Astrocyte (in vitro differentiated cells and primary cell): ENCODE measurements at regions not wholly inside any gene's neighbourhood (a gene's known extent, or its start where the extent isn't known, plus 50 kb on each side); places are given as distances from the start of the nearest gene placed in this dataset.

Experiments
- DNase-seq: peaks from one replicate; pipeline ENCODE4 v3.0.0-alpha.2; 2010; ENCODE audit warnings: low read depth
- FAIRE-seq: peaks from 2 replicates; lab custom pipeline; 2011; peaks lifted over from hg19 to GRCh38; lab: Jason Lieb, UNC
- H2AFZ ChIP-seq: 2 replicates; pipeline ENCODE4 v1.6.0; 2012; ENCODE audit warnings: low read depth, low read length, inconsistent platforms
- H3K27ac ChIP-seq: 2 replicates; pipeline ENCODE4 v1.5.1; 2011; ENCODE audit warnings: low read depth, low read length, inconsistent platforms
- H3K27me3 ChIP-seq: 2 replicates; pipeline ENCODE4 v1.6.0; 2011; ENCODE audit warnings: low read length, inconsistent platforms; ENCODE audit not compliant: insufficient read depth
- H3K36me3 ChIP-seq: 2 replicates; pipeline ENCODE4 v1.5.1; 2011; ENCODE audit warnings: low read length, inconsistent platforms; ENCODE audit not compliant: insufficient read depth
- H3K4me1 ChIP-seq: 2 replicates; pipeline ENCODE4 v1.5.1; 2011; ENCODE audit warnings: low read length, inconsistent platforms; ENCODE audit not compliant: insufficient read depth
- H3K4me2 ChIP-seq: 2 replicates; pipeline ENCODE4 v1.6.0; 2012; ENCODE audit warnings: low read length, inconsistent platforms
- H3K4me3 ChIP-seq: 2 replicates; pipeline ENCODE4 v1.5.1; 2011; ENCODE audit warnings: low read depth, mild to moderate bottlenecking, low read length, inconsistent platforms; ENCODE audit not compliant: insufficient read depth
- H3K79me2 ChIP-seq: 2 replicates; pipeline ENCODE4 v1.6.0; 2012; ENCODE audit warnings: mild to moderate bottlenecking, low read length, inconsistent platforms; ENCODE audit not compliant: insufficient read depth
- H3K9ac ChIP-seq: 2 replicates; pipeline ENCODE4 v1.6.0; 2012; ENCODE audit warnings: mild to moderate bottlenecking, low read length, inconsistent platforms
- H3K9me3 ChIP-seq: 2 replicates; pipeline ENCODE4 v1.5.1; 2012; ENCODE audit warnings: low read depth, mild to moderate bottlenecking, low read length, inconsistent platforms; ENCODE audit not compliant: insufficient read depth
- H4K20me1 ChIP-seq: 2 replicates; pipeline ENCODE4 v1.6.0; 2012; ENCODE audit warnings: low read length, inconsistent platforms; ENCODE audit not compliant: insufficient read depth
- H3K27ac Mint-ChIP-seq: one replicate; pipeline ENCODE4 v1.8.0; 2021; ENCODE audit warnings: mild to moderate bottlenecking, mixed read lengths; ENCODE audit not compliant: unreplicated experiment
- H3K27me3 Mint-ChIP-seq: one replicate; pipeline ENCODE4 v1.8.0; 2021; ENCODE audit warnings: low read depth, mixed read lengths; ENCODE audit not compliant: unreplicated experiment
- H3K36me3 Mint-ChIP-seq: one replicate; pipeline ENCODE4 v1.8.0; 2021; ENCODE audit warnings: low read depth, mixed read lengths; ENCODE audit not compliant: unreplicated experiment
- H3K4me1 Mint-ChIP-seq: one replicate; pipeline ENCODE4 v1.8.0; 2021; ENCODE audit warnings: low read depth, mixed read lengths; ENCODE audit not compliant: unreplicated experiment
- H3K4me3 Mint-ChIP-seq: one replicate; pipeline ENCODE4 v1.8.0; 2021; ENCODE audit warnings: mild to moderate bottlenecking, moderate library complexity, mixed read lengths; ENCODE audit not compliant: unreplicated experiment
- H3K9me3 Mint-ChIP-seq: one replicate; pipeline ENCODE4 v1.8.0; 2021; ENCODE audit warnings: mild to moderate bottlenecking, mixed read lengths; ENCODE audit not compliant: unreplicated experiment
- CTCF ChIP-seq: IDR thresholded peaks from 2 replicates; pipeline ENCODE4 v1.5.1; 2011; ENCODE audit warnings: low read depth, mild to moderate bottlenecking, inconsistent platforms, low read length, moderate library complexity; ENCODE audit not compliant: insufficient read depth
- EZH2 ChIP-seq: IDR thresholded peaks from 2 replicates; pipeline ENCODE4 v1.6.1; 2012; ENCODE audit warnings: mild to moderate bottlenecking, low read length, inconsistent platforms; ENCODE audit not compliant: insufficient read depth

GRCh38 chr5:124957063-124957462 lies 210.6 kb upstream of the ZNF608 start:
- no peaks in the 10 kb centered on the region for H3K9me3 ChIP-seq
- H2AFZ ChIP-seq, result no peak overlapping the region
- H3K27me3 ChIP-seq, result no peaks in the 10 kb centered on the region
- no peak for FAIRE-seq
- H3K9ac ChIP-seq, result no peak overlapping the region
- Mint-ChIP-seq H3K4me1 (no peaks in the 10 kb centered on the region), H3K27ac (no peak overlapping the region), H3K9me3 (no peaks in the 10 kb centered on the region), H3K27me3 (no peaks in the 10 kb centered on the region), H3K36me3 (no peaks in the 10 kb centered on the region), H3K4me3 (no peak overlapping the region)
- H3K27ac ChIP-seq, result no peak overlapping the region
- no peaks in the 10 kb centered on the region for H3K4me1 ChIP-seq
- no peak for TF ChIP-seq CTCF
- no peak for TF ChIP-seq EZH2
- no peak overlapping the region for H3K4me3 ChIP-seq
- DNase-seq, result no peak
- no peak overlapping the region for H3K4me2 ChIP-seq
- H3K36me3 ChIP-seq, result no peaks in the 10 kb centered on the region
- H4K20me1 ChIP-seq, result no peaks in the 10 kb centered on the region
- no peaks in the 10 kb centered on the region for H3K79me2 ChIP-seq

GRCh38 chr5:124960266-124960665 lies 213.8 kb upstream of the ZNF608 start:
- Mint-ChIP-seq H3K27ac (no peak overlapping the region), H3K4me1 (peaks cover 4% of the 10 kb centered on the region), H3K9me3 (no peaks in the 10 kb centered on the region), H3K36me3 (no peaks in the 10 kb centered on the region), H3K27me3 (no peaks in the 10 kb centered on the region), H3K4me3 (no peak overlapping the region)
- no peak overlapping the region for H2AFZ ChIP-seq
- H4K20me1 ChIP-seq, result no peaks in the 10 kb centered on the region
- H3K36me3 ChIP-seq, result no peaks in the 10 kb centered on the region
- no peaks in the 10 kb centered on the region for H3K79me2 ChIP-seq
- no peak for TF ChIP-seq EZH2
- TF ChIP-seq CTCF, result no peak
- H3K4me2 ChIP-seq, result no peak overlapping the region
- no peak overlapping the region for H3K9ac ChIP-seq
- no peak for FAIRE-seq
- no peaks in the 10 kb centered on the region for H3K4me1 ChIP-seq
- DNase-seq, result no peak
- H3K4me3 ChIP-seq, result no peak overlapping the region
- no peaks in the 10 kb centered on the region for H3K27me3 ChIP-seq
- H3K9me3 ChIP-seq, result no peaks in the 10 kb centered on the region
- no peak overlapping the region for H3K27ac ChIP-seq

- H3K36me3 ChIP-seq, result no peaks in the 10 kb centered on the region
- Mint-ChIP-seq H3K4me1 (peaks cover 4% of the 10 kb centered on the region), H3K4me3 (no peak overlapping the region), H3K27me3 (no peaks in the 10 kb centered on the region), H3K36me3 (no peaks in the 10 kb centered on the region), H3K27ac (no peak overlapping the region), H3K9me3 (no peaks in the 10 kb centered on the region)
- H3K9me3 ChIP-seq, result no peaks in the 10 kb centered on the region
- TF ChIP-seq EZH2 (no peak), CTCF (no peak)
- DNase-seq (no peak), FAIRE-seq (no peak)
- no peaks in the 10 kb centered on the region for H3K27me3 ChIP-seq
- H3K4me1 ChIP-seq, result no peaks in the 10 kb centered on the region
- no peak overlapping the region for H2AFZ ChIP-seq
- no peak overlapping the region for H3K27ac ChIP-seq
- no peaks in the 10 kb centered on the region for H3K79me2 ChIP-seq
- H3K4me2 ChIP-seq, result no peak overlapping the region
- no peak overlapping the region for H3K9ac ChIP-seq
- no peaks in the 10 kb centered on the region for H4K20me1 ChIP-seq
- no peak overlapping the region for H3K4me3 ChIP-seq
Measured at GRCh38 chr5:124961521-124961920, 215.1 kb upstream of the ZNF608 start.
